ENCODE measurements at regions not wholly inside any gene's neighbourhood (a gene's known extent, or its start where the extent isn't known, plus 50 kb on each side); places are given as distances from the start of the nearest gene placed in this dataset.
"Not testable (repeated sequence)": the region's sequence is repeated elsewhere in the genome, so short reads cannot be mapped to it uniquely, and the experiment has no call there.

GRCh38 chr19:29154163-29154562 is 58.8 kb downstream of the UQCRFS1 start:
- no peak for DNase-seq
- Histone ChIP-seq H3K9me3 (replicated peaks) (peaks cover 41% of the 10 kb centered on the region), H3K36me3 (no peaks in the 10 kb centered on the region), H3K27ac (replicated peaks) (no peak overlapping the region), H3K4me1 (no peaks in the 10 kb centered on the region), H3K4me3 (no peak overlapping the region), H3K27me3 (ENCODE audit: low read depth) (peaks cover 49% of the 10 kb centered on the region)
- intact Hi-C loops (cut with micrococcal nuclease): no loop called here
- TF ChIP-seq CTCF (IDR thresholded peaks at IDR 0.05; ENCODE audit: borderline replicate concordance): no peak

- no peak for TF ChIP-seq CTCF (IDR thresholded peaks at IDR 0.05; ENCODE audit: borderline replicate concordance)
- intact Hi-C loops (cut with micrococcal nuclease): no loop called here
- H3K27ac ChIP-seq (replicated peaks): no peak overlapping the region
- H3K27me3 ChIP-seq (ENCODE audit: low read depth): peaks cover 46% of the 10 kb centered on the region
- no peak for DNase-seq
- no peak overlapping the region for H3K4me3 ChIP-seq
- peaks cover 7% of the 10 kb centered on the region for H3K9me3 ChIP-seq (replicated peaks)
- no peaks in the 10 kb centered on the region for H3K4me1 ChIP-seq
- no peaks in the 10 kb centered on the region for H3K36me3 ChIP-seq
Measured at GRCh38 chr19:29145756-29146155, 67.2 kb downstream of the UQCRFS1 start.

GRCh38 chr19:29143183-29143582 is 69.8 kb downstream of the UQCRFS1 start:
- Histone ChIP-seq H3K4me3 (no peak overlapping the region), H3K27ac (replicated peaks) (no peak overlapping the region), H3K36me3 (no peaks in the 10 kb centered on the region), H3K9me3 (replicated peaks) (peaks cover 32% of the 10 kb centered on the region), H3K27me3 (ENCODE audit: low read depth) (peaks cover 21% of the 10 kb centered on the region), H3K4me1 (no peaks in the 10 kb centered on the region)
- TF ChIP-seq CTCF (IDR thresholded peaks at IDR 0.05; ENCODE audit: borderline replicate concordance): no peak
- DNase-seq: no peak
- intact Hi-C loops (cut with micrococcal nuclease): no loop called here

- intact Hi-C loops (cut with micrococcal nuclease): no loop called here
- no peaks in the 10 kb centered on the region for H3K4me1 ChIP-seq
- DNase-seq: no peak
- peaks cover 6% of the 10 kb centered on the region for H3K27me3 ChIP-seq (ENCODE audit: low read depth)
- TF ChIP-seq CTCF (IDR thresholded peaks at IDR 0.05; ENCODE audit: borderline replicate concordance): no peak
- H3K36me3 ChIP-seq: no peaks in the 10 kb centered on the region
- no peak overlapping the region for H3K4me3 ChIP-seq
- peaks cover 53% of the 10 kb centered on the region for H3K9me3 ChIP-seq (replicated peaks)
- H3K27ac ChIP-seq (replicated peaks): no peak overlapping the region
Measured at GRCh38 chr19:29139227-29139626, 73.7 kb downstream of the UQCRFS1 start.

GRCh38 chr19:29138206-29138605 is 74.7 kb downstream of the UQCRFS1 start:
- DNase-seq; intact Hi-C loops (cut with micrococcal nuclease); H3K27me3 ChIP-seq (ENCODE audit: low read depth); H3K27ac ChIP-seq (replicated peaks); H3K4me1 ChIP-seq; H3K36me3 ChIP-seq; H3K4me3 ChIP-seq: not testable (repeated sequence)
- H3K9me3 ChIP-seq (replicated peaks): peaks cover 59% of the 10 kb centered on the region

- H3K4me1 ChIP-seq: no peaks in the 10 kb centered on the region
- intact Hi-C loops (cut with micrococcal nuclease): no loop called here
- DNase-seq: no peak
- no peak overlapping the region for H3K27ac ChIP-seq (replicated peaks)
- H3K27me3 ChIP-seq (ENCODE audit: low read depth): peaks cover 61% of the 10 kb centered on the region
- peaks cover 22% of the 10 kb centered on the region for H3K9me3 ChIP-seq (replicated peaks)
- H3K36me3 ChIP-seq: no peaks in the 10 kb centered on the region
- H3K4me3 ChIP-seq: no peak overlapping the region
- no peak for TF ChIP-seq CTCF (IDR thresholded peaks at IDR 0.05; ENCODE audit: borderline replicate concordance)
Measured at GRCh38 chr19:29131456-29131855, 81.5 kb downstream of the UQCRFS1 start.

All from left ventricle myocardium inferior (tissue), 1 donor.